ENCODE measurements at regions not wholly inside any gene's neighbourhood (a gene's known extent, or its start where the extent isn't known, plus 50 kb on each side); places are given as distances from the start of the nearest gene placed in this dataset.

DNA sequence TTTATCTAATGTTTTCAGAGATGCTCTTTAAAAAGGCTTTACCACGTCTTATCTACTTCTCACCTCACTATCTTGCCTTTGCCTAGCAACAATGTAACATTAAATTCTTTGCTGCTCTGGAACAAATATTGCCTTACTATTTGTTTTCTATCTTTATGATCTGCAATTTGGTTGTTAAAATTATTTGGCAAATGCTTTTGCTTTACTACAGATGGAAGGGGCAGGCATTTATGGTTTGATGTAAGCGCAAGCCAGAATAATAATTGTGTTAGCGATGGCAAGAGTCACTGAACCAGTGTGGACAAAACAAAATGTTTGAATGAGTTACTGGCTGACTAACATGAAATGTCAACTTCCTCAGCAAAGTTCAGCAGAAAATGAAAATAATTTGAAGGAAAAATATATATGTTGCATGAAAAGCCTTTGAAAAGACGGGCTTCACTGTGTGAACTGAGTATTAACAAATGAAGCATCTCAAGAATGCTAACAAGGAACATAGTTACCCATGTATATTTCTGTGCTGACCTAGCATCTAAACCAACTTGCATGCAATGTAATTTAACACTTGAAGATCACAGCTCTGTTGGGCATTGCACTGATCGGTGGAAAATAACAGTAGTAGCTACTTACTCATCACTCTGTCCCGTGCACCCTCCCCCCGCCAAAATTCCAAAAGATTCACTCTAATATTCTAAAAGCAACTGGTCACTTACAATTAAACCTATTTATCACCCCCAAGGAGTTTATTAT, 454.0 kb upstream of the ARHGEF26 start:
- Mint-ChIP-seq H3K27ac (ENCODE audit: unreplicated experiment) (no peak overlapping the region), H3K4me1 (ENCODE audit: low read depth, unreplicated experiment) (no peaks in the 10 kb centered on the region), H3K36me3 (ENCODE audit: unreplicated experiment) (no peaks in the 10 kb centered on the region), H3K4me3 (ENCODE audit: unreplicated experiment) (no peak overlapping the region), H3K27me3 (ENCODE audit: unreplicated experiment) (no peaks in the 10 kb centered on the region), H3K9me3 (ENCODE audit: unreplicated experiment) (no peaks in the 10 kb centered on the region)
- TF ChIP-seq, protein P1, sequence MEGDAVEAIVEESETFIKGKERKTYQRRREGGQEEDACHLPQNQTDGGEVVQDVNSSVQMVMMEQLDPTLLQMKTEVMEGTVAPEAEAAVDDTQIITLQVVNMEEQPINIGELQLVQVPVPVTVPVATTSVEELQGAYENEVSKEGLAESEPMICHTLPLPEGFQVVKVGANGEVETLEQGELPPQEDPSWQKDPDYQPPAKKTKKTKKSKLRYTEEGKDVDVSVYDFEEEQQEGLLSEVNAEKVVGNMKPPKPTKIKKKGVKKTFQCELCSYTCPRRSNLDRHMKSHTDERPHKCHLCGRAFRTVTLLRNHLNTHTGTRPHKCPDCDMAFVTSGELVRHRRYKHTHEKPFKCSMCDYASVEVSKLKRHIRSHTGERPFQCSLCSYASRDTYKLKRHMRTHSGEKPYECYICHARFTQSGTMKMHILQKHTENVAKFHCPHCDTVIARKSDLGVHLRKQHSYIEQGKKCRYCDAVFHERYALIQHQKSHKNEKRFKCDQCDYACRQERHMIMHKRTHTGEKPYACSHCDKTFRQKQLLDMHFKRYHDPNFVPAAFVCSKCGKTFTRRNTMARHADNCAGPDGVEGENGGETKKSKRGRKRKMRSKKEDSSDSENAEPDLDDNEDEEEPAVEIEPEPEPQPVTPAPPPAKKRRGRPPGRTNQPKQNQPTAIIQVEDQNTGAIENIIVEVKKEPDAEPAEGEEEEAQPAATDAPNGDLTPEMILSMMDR (IDR thresholded peaks at IDR 0.05; ENCODE audit: partially characterized antibody, unreplicated experiment) = no peak
- DNase-seq = no peak

DNA sequence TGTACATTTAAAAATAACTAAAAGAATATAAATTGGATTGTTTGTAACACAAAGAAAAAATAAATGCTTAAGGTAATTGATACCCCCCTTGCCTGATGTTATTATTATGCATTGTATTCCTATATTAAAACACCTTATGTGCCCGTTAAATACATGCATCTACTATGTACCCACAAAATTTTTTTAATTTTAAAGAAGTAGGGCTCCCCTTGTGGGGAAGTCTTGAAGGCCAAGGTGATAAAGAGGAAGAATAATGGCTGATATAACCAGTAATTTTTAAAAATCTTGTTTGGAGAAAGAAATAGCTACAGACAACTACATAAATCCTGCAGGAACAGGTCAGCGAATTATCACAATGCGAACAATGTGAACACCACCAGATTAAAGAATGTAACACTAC, 451.7 kb upstream of the ARHGEF26 start:
- TF ChIP-seq, protein P1 (IDR thresholded peaks at IDR 0.05; ENCODE audit: partially characterized antibody, unreplicated experiment) = no peak
- H3K9me3 Mint-ChIP-seq (ENCODE audit: unreplicated experiment) = no peaks in the 10 kb centered on the region
- H3K27ac Mint-ChIP-seq (ENCODE audit: unreplicated experiment) = no peak overlapping the region
- H3K4me3 Mint-ChIP-seq (ENCODE audit: unreplicated experiment) = no peak overlapping the region
- no peaks in the 10 kb centered on the region for H3K27me3 Mint-ChIP-seq (ENCODE audit: unreplicated experiment)
- no peak for DNase-seq
- no peaks in the 10 kb centered on the region for H3K36me3 Mint-ChIP-seq (ENCODE audit: unreplicated experiment)
- no peaks in the 10 kb centered on the region for H3K4me1 Mint-ChIP-seq (ENCODE audit: low read depth, unreplicated experiment)

DNA sequence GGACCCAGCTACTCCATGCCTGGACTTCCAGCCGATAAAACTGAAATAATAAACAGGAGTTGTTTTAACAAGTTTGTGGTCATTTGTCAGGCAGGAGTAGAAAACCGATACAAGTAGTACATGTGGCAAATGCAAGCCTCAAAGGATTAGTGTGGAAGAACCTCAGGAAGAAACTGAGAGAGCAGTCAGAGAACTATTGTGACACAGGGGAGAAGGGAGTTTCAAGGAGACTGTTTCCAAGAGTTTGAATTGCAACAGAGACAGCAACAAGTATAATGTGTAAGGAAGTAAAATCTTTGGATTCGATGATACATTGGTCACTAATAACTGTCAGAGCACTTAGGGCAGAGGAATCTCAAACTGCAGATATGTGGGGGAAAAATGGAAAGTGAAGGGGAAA, 450.6 kb upstream of the ARHGEF26 start:
- no peak overlapping the region for H3K27ac Mint-ChIP-seq (ENCODE audit: unreplicated experiment)
- no peaks in the 10 kb centered on the region for H3K4me1 Mint-ChIP-seq (ENCODE audit: low read depth, unreplicated experiment)
- no peak for DNase-seq
- no peaks in the 10 kb centered on the region for H3K27me3 Mint-ChIP-seq (ENCODE audit: unreplicated experiment)
- TF ChIP-seq, protein P1 (IDR thresholded peaks at IDR 0.05; ENCODE audit: partially characterized antibody, unreplicated experiment) = no peak
- no peaks in the 10 kb centered on the region for H3K36me3 Mint-ChIP-seq (ENCODE audit: unreplicated experiment)
- H3K9me3 Mint-ChIP-seq (ENCODE audit: unreplicated experiment) = no peaks in the 10 kb centered on the region
- no peak overlapping the region for H3K4me3 Mint-ChIP-seq (ENCODE audit: unreplicated experiment)

DNA sequence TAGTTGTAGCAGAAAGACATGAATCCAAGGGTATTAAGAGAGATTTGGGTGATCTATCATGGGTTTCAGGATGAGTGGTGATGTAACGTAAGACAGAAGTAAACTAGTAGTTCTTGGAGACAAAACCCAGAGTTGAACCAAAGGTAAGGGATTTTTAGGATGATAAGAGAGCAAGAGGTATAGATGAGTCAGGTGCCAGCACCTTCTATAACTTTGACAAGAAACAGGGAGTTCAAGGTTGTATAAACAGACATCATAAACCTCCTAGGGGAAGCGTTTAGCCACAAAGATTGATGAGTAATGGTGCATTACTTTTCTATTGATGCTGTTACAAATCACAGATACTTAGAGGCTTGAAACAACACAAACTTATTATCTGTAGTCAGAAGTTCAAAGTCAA, 447.3 kb upstream of the ARHGEF26 start:
- DNase-seq = no peak
- no peaks in the 10 kb centered on the region for H3K4me1 Mint-ChIP-seq (ENCODE audit: low read depth, unreplicated experiment)
- no peak overlapping the region for H3K4me3 Mint-ChIP-seq (ENCODE audit: unreplicated experiment)
- no peaks in the 10 kb centered on the region for H3K36me3 Mint-ChIP-seq (ENCODE audit: unreplicated experiment)
- TF ChIP-seq, protein P1 (IDR thresholded peaks at IDR 0.05; ENCODE audit: partially characterized antibody, unreplicated experiment) = no peak
- H3K9me3 Mint-ChIP-seq (ENCODE audit: unreplicated experiment) = no peaks in the 10 kb centered on the region
- H3K27me3 Mint-ChIP-seq (ENCODE audit: unreplicated experiment) = no peaks in the 10 kb centered on the region
- H3K27ac Mint-ChIP-seq (ENCODE audit: unreplicated experiment) = no peak overlapping the region

DNA sequence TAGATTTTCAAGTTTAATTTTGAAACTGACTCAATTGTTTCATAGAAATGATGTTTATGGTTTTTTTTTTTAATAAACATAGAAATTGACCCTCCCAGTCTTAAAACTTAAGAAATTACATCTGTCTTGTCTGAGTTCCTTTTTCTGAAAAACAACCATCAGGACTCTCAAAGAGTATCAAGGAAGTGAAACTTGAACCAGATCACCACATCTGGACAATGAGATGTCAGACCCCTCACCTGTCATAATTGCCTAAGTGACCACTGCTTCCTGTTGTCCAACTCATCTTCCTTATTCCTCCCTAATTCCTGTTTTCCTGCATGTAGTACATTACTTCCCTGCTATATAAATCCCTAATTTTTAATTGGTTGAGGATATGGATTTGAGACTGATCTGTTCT, 441.5 kb upstream of the ARHGEF26 start:
- Mint-ChIP-seq H3K9me3 (ENCODE audit: unreplicated experiment) (no peaks in the 10 kb centered on the region), H3K36me3 (ENCODE audit: unreplicated experiment) (no peaks in the 10 kb centered on the region), H3K27ac (ENCODE audit: unreplicated experiment) (no peak overlapping the region), H3K4me1 (ENCODE audit: low read depth, unreplicated experiment) (no peaks in the 10 kb centered on the region), H3K27me3 (ENCODE audit: unreplicated experiment) (peaks cover 2% of the 10 kb centered on the region), H3K4me3 (ENCODE audit: unreplicated experiment) (no peak overlapping the region)
- TF ChIP-seq, protein P1 (IDR thresholded peaks at IDR 0.05; ENCODE audit: partially characterized antibody, unreplicated experiment) = no peak
- no peak for DNase-seq
